Adrenal gland (tissue), 9 donors: ENCODE measurements at regions not wholly inside any gene's neighbourhood (a gene's known extent, or its start where the extent isn't known, plus 50 kb on each side); places are given as distances from the start of the nearest gene placed in this dataset.
"Not testable (repeated sequence)": the region's sequence is repeated elsewhere in the genome, so short reads cannot be mapped to it uniquely, and the experiment has no call there.

Source experiments
- DNase-seq, 7 donors: peaks; one replicate each; pipeline ENCODE4 v3.0.0-alpha.2; 2019 to 2020
- H3K27ac ChIP-seq, 5 donors: fragments of 200-600 bp; sonication (generic) in 4 of 5; 1 replicate in 3 of 5; 2 replicates in 2 of 5; pipeline versions ENCODE4 v1.5.1 to v1.8.0; 2016 to 2020; ENCODE audit warnings: mild to moderate bottlenecking in 1 of 5
- H3K27me3 ChIP-seq: fragments of 200-600 bp; 2 replicates; pipeline ENCODE4 v1.8.0; 2021
- H3K36me3 ChIP-seq, 2 donors: fragments of 200-600 bp; replicated peaks in 1 of 2; 1 replicate in 1 of 2; 2 replicates in 1 of 2; pipeline versions ENCODE4 v1.5.1 to v1.8.0; 2018 to 2022
- H3K4me1 ChIP-seq, 2 donors: fragments of 200-600 bp; replicated peaks in 1 of 2; 1 replicate in 1 of 2; 2 replicates in 1 of 2; pipeline versions ENCODE4 v1.5.1 to v1.8.0; 2018 to 2021
- H3K4me3 ChIP-seq, 4 donors: fragments of 200-600 bp; sonication (generic) in 3 of 4; one replicate each; pipeline ENCODE4 v1.5.1; 2016 to 2018
- H3K9me3 ChIP-seq, 3 donors: fragments of 200-600 bp; sonication (generic) in 1 of 3; replicated peaks in 1 of 3; 1 replicate in 2 of 3; 2 replicates in 1 of 3; pipeline versions ENCODE4 v1.5.1 to v1.8.0; 2016 to 2021
- POLR2A ChIP-seq, 2 donors: fragments of 450-650 bp; IDR thresholded peaks; one replicate each; pipeline ENCODE4 v1.6.1; 2017; ENCODE audit warnings: antibody characterized with exemption in 2 of 2, mild to moderate bottlenecking in 2 of 2, moderate library complexity in 1 of 2
- WGBS, 4 donors: extraction: QIAGEN DNeasy Blood & Tissue Kit in 2 of 4; methylation state at CpG; one replicate each; pipeline versions ENCODE4 v1.1.5 to v1.1.7; 2013 to 2017; 5-methylcytosine and 5-hydroxymethylcytosine counted together
- intact Hi-C, 2 donors: fragments of 100-400 bp; cut with DNase I; formaldehyde crosslinking; loops; one replicate each; pipeline versions ENCODE4 v1.14.1 to v1.15.0; 2022 to 2023
- TF ChIP-seq, protein P1 (sequence below), 6 experiments: fragments of 450-650 bp in 4 of 6; fragments of 200-600 bp in 2 of 6; sonication (generic) in 1 of 6; IDR thresholded peaks; 1 replicate in 5 of 6; 2 replicates in 1 of 6; pipeline versions ENCODE4 v1.5.1 to v1.8.0; 2016 to 2021; ENCODE audit warnings: antibody characterized with exemption in 6 of 6, mild to moderate bottlenecking in 2 of 6, moderate library complexity in 1 of 6
- donor health status: healthy with polysubstance abuse.
- donor health status: Bipolar disorder and iron deficiency.
- donor health status: DM: yes; HTN: yes; CAD: no.
- donor health status: DM: no; HTN: no; CAD: no.
- donor health status: DM: no; HTN: no; CAD: no.

DNA sequence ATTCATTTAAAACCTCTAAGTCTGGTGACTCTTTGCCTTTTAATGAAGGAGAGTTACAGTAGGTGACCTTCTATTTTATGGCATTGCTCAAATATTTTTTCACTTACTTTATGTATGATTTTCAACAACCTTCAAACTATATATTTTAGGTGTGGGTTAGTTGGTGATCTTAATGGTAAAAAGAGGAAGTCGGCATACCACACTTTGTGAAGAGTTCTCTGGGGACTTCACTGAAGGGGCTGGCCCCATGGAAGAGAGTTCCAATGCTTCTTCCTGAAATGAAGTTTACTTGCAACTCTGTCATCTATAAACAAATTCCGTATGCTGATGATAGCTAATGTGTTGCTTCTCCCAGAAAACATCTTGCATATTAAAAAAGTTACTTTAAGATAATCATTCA is 647.0 kb upstream of the SGO1 start:
- Histone ChIP-seq H3K27me3 (no peaks in the 10 kb centered on the region), H3K4me1 (no peaks in the 10 kb centered on the region), H3K27ac (no peak overlapping the region), H3K36me3 (no peaks in the 10 kb centered on the region), H3K4me3 (no peak overlapping the region), H3K9me3 (no peaks in the 10 kb centered on the region)
- intact Hi-C loops = no loop called here
- TF ChIP-seq, protein P1, sequence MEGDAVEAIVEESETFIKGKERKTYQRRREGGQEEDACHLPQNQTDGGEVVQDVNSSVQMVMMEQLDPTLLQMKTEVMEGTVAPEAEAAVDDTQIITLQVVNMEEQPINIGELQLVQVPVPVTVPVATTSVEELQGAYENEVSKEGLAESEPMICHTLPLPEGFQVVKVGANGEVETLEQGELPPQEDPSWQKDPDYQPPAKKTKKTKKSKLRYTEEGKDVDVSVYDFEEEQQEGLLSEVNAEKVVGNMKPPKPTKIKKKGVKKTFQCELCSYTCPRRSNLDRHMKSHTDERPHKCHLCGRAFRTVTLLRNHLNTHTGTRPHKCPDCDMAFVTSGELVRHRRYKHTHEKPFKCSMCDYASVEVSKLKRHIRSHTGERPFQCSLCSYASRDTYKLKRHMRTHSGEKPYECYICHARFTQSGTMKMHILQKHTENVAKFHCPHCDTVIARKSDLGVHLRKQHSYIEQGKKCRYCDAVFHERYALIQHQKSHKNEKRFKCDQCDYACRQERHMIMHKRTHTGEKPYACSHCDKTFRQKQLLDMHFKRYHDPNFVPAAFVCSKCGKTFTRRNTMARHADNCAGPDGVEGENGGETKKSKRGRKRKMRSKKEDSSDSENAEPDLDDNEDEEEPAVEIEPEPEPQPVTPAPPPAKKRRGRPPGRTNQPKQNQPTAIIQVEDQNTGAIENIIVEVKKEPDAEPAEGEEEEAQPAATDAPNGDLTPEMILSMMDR (IDR thresholded peaks at IDR 0.05) = no peak
- no peak for TF ChIP-seq POLR2A (IDR thresholded peaks at IDR 0.05)
- no peak for DNase-seq
- 75 to 90% (median 89%) methylated on average over 2 of the region's 2 CpGs for WGBS, 4 donors

DNA sequence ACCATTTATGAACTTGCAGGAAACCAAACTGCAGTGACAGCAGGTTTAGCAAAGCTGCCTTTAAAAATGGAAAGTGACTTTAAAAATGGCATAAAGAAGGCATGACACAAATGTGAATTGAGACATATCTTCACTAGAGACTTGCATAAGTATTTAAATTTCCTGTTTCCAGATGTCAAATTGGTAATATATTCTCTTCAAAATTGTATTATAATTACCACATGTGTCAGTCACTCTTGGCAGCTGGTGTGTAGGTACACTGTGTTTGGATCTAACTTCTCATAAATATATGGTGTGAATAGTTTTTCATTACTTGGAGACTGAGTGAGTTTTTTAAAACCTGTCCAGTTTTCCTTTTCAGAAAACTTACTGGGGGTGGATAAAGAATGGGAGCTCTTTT is 636.2 kb upstream of the SGO1 start:
- no peak overlapping the region for H3K27ac ChIP-seq
- H3K9me3 ChIP-seq = no peaks in the 10 kb centered on the region

DNA sequence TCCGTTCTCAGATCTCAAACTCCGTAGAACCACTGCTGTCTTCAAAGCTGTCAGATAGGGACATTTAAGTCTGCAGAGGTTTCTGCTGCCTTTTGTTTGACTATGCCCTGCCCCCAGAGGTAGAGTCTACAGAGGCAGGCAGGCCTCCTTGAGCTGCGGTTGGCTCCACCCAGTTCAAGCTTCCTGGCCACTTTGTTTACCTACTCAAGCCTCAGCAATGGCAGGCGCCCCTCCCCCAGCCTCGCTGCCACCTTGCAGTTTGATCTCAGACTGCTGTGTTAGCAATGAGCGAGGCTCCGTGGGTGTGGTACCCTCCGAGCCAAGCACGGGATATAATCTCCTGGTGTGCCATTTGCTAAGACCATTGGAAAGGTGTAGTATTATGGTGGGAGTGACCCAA is 634.9 kb upstream of the SGO1 start:
- DNase-seq, H3K9me3 ChIP-seq, intact Hi-C loops, H3K27ac ChIP-seq, H3K36me3 ChIP-seq, H3K4me1 ChIP-seq, H3K27me3 ChIP-seq, H3K4me3 ChIP-seq: not testable (repeated sequence)
- WGBS, 4 donors = 80 to 94% (median 91%) methylated on average over 5 to 9 of the region's 9 CpGs

More for the DNA sequence above, 636.2 kb upstream of the SGO1 start:
- TF ChIP-seq, protein P1 (IDR thresholded peaks at IDR 0.05) = no peak
- TF ChIP-seq POLR2A (IDR thresholded peaks at IDR 0.05) = no peak
- H3K27me3 ChIP-seq = no peaks in the 10 kb centered on the region
- intact Hi-C loops = no loop called here
- H3K4me3 ChIP-seq = no peak overlapping the region
- H3K36me3 ChIP-seq = no peaks in the 10 kb centered on the region
- DNase-seq = no peak
- no peaks in the 10 kb centered on the region for H3K4me1 ChIP-seq

DNA sequence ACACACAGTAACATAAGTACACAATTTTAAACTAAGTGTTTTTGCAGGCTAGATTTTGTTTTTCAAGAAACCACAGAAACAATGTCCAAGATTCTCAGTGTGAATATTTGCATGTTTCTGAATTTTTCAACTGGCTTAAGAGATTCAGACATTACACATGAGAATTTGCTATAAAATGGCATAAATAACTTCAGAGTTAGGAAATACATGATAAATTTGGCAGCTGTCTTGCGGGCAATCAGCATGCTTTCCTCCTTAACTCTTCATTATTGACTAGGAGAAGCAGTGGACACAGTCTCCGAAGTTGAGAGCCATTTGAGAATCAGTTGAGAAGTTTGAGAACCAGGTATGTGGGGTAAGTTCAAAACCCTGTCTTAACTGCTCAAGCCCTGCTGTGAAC is 625.6 kb upstream of the SGO1 start:
- DNase-seq = no peak
- intact Hi-C loops = no loop called here
- no peaks in the 10 kb centered on the region for H3K36me3 ChIP-seq
- H3K27ac ChIP-seq = no peak overlapping the region
- H3K27me3 ChIP-seq = no peaks in the 10 kb centered on the region
- no peaks in the 10 kb centered on the region for H3K9me3 ChIP-seq
- no peak overlapping the region for H3K4me3 ChIP-seq
- TF ChIP-seq, protein P1 (IDR thresholded peaks at IDR 0.05) = no peak
- TF ChIP-seq POLR2A (IDR thresholded peaks at IDR 0.05) = no peak
- WGBS, 4 donors = 69 to 86% (median 80%) methylated on average over 2 of the region's 2 CpGs
- H3K4me1 ChIP-seq = no peaks in the 10 kb centered on the region

DNA sequence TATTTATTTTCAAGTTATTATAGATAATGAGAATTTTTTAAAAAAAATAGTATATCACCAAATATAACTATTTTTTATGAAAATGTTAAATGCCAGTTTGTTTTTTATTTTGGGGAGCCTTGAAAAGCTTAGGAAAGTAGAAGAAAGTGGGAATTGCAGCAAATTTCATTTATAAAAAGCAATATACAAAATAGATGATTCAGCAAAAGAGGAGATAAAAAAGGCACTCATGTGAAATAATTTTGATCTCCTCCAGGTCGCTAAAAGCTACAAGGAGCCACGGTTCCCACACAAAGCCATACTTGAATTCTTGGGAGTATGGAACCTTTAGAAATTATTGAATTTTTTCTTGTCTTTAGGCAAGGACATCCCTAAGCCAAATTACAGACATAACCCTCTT is 625.0 kb upstream of the SGO1 start:
- no peak for TF ChIP-seq POLR2A (IDR thresholded peaks at IDR 0.05)
- TF ChIP-seq, protein P1 (IDR thresholded peaks at IDR 0.05) = no peak
- WGBS, 4 donors = 69 to 91% (median 81%) methylated on average over 2 of the region's 2 CpGs
- H3K27me3 ChIP-seq = no peaks in the 10 kb centered on the region
- H3K4me3 ChIP-seq = no peak overlapping the region
- intact Hi-C loops = no loop called here
- no peak for DNase-seq
- H3K4me1 ChIP-seq = no peaks in the 10 kb centered on the region
- H3K9me3 ChIP-seq = no peaks in the 10 kb centered on the region
- no peak overlapping the region for H3K27ac ChIP-seq
- no peaks in the 10 kb centered on the region for H3K36me3 ChIP-seq
